ENCODE measurements at regions not wholly inside any gene's neighbourhood (a gene's known extent, or its start where the extent isn't known, plus 50 kb on each side); places are given as distances from the start of the nearest gene placed in this dataset.

- no peak for DNase-seq (ENCODE audit: low read depth)
These were observed 113.8 kb downstream of the MSX2 start for GRCh38 chr5:174837919-174838902.

GRCh38 chr5:174834081-174834480, 109.7 kb downstream of the MSX2 start:
- DNase-seq (ENCODE audit: low read depth) = no peak

- DNase-seq (ENCODE audit: low read depth) = no peak
These were observed 108.4 kb downstream of the MSX2 start for GRCh38 chr5:174832811-174833210.

- DNase-seq (ENCODE audit: low read depth) = no peak
These were observed 107.6 kb downstream of the MSX2 start for GRCh38 chr5:174832025-174832424.

- no peak for DNase-seq (ENCODE audit: low read depth)
These were observed 106.8 kb downstream of the MSX2 start for GRCh38 chr5:174831031-174831660.

- DNase-seq (ENCODE audit: low read depth) = no peak
These were observed 105.1 kb downstream of the MSX2 start for GRCh38 chr5:174829511-174829864.

GRCh38 chr5:174828804-174829510, 104.6 kb downstream of the MSX2 start:
- no peak for DNase-seq (ENCODE audit: low read depth)

GRCh38 chr5:174827558-174827957, 103.2 kb downstream of the MSX2 start:
- DNase-seq (ENCODE audit: low read depth) = no peak

- DNase-seq (ENCODE audit: low read depth) = no peak
These were observed 101.2 kb downstream of the MSX2 start for GRCh38 chr5:174825587-174825986.

GRCh38 chr5:174818430-174818829, 94.0 kb downstream of the MSX2 start:
- DNase-seq (ENCODE audit: low read depth) = no peak

GRCh38 chr5:174817610-174818009, 93.2 kb downstream of the MSX2 start:
- no peak for DNase-seq (ENCODE audit: low read depth)

- no peak for DNase-seq (ENCODE audit: low read depth)
These were observed 92.5 kb downstream of the MSX2 start for GRCh38 chr5:174816858-174817257.

- DNase-seq (ENCODE audit: low read depth) = no peak
These were observed 87.1 kb downstream of the MSX2 start for GRCh38 chr5:174811438-174811837.

GRCh38 chr5:174810796-174811195, 86.4 kb downstream of the MSX2 start:
- DNase-seq (ENCODE audit: low read depth) = no peak

- DNase-seq (ENCODE audit: low read depth) = no peak
These were observed 83.1 kb downstream of the MSX2 start for GRCh38 chr5:174807471-174807870.

- DNase-seq (ENCODE audit: low read depth) = no peak
These were observed 82.3 kb downstream of the MSX2 start for GRCh38 chr5:174806729-174807128.

GRCh38 chr5:174801798-174802197, 77.4 kb downstream of the MSX2 start:
- no peak for DNase-seq (ENCODE audit: low read depth)

GRCh38 chr5:174800435-174800834, 76.1 kb downstream of the MSX2 start:
- no peak for DNase-seq (ENCODE audit: low read depth)

- no peak for DNase-seq (ENCODE audit: low read depth)
These were observed 74.7 kb downstream of the MSX2 start for GRCh38 chr5:174799121-174799520.

- no peak for DNase-seq (ENCODE audit: low read depth)
These were observed 74.2 kb downstream of the MSX2 start for GRCh38 chr5:174798551-174798951.

- DNase-seq (ENCODE audit: low read depth) = no peak
These were observed 72.4 kb downstream of the MSX2 start for GRCh38 chr5:174796711-174797192.

- DNase-seq (ENCODE audit: low read depth) = no peak
These were observed 70.7 kb downstream of the MSX2 start for GRCh38 chr5:174794931-174795672.
